GM18507 (cell line): ENCODE measurements at regions not wholly inside any gene's neighbourhood (a gene's known extent, or its start where the extent isn't known, plus 50 kb on each side); places are given as distances from the start of the nearest gene placed in this dataset.

Experiments used
- DNase-seq: peaks from one replicate; pipeline ENCODE4 v3.0.0; 2011; ENCODE audit warnings: low read depth; ENCODE audit not compliant: insufficient read length; ENCODE audit errors: extremely low spot score
- FAIRE-seq: peaks from 2 replicates; lab custom pipeline; 2011; peaks lifted over from hg19 to GRCh38; lab: Jason Lieb, UNC

DNA sequence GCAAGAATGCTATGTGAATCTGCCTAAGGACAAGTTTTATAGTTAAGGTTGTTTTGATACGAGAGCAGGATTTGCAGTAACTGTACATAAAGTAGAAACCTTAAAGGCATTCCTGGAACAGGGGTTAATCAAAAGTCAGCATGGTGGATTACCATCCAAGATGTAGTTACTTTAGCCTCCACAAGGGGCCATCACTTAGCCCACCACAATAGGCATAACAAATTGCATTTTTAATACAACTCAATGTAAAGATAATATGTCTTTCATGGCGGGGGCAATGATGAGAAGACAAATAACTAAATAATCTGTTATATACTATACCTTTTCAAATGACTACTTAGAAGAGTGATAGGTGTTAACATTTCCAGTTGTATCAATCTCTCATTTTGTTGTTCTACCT is 611.2 kb upstream of the ADGRL4 start:
- DNase-seq, result no peak

GRCh38 chr1:79614762-79615161 is 608.2 kb upstream of the ADGRL4 start:
- FAIRE-seq, result no peak
- no peak for DNase-seq

More for the DNA sequence above, 611.2 kb upstream of the ADGRL4 start:
- FAIRE-seq, result no peak

DNA sequence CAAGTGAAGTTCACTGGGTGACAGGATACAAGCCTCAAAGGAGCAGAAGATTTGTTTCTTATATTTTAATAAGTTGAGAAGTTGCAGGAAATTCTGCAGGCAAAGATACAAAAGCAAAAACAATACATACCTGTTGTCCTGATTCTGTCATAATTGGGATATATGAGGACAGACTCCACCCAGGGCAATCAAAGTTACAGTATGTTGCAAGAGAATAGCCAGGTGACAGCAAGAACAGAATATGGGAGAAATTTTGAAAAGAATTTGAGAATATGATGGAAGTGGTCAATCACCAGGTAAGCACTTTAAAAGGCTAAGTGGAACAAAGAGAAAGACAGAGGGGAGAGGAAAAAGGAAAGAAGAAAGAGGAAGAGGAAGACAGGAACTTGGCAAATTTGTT is 607.6 kb upstream of the ADGRL4 start:
- FAIRE-seq (no peak), DNase-seq (no peak)

DNA sequence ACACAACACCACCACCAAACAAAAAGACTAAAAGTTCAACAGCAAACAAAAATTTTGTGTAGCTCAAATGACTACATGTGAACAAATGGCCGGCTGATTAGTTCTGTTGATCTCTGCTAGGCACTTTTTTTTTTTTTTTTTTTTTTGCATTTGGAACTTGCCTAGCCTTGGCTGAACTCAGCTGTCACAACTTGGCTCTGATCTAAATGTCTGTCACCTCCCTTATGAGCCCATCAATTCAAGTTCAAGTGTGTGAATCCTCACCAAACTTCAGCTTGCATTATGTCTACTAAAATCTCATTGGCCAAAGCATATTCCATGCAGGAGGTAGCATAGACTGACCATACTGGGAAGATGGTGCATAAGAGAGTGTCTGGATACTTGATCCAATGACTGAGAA is 606.5 kb upstream of the ADGRL4 start:
- DNase-seq, result no peak
- no peak for FAIRE-seq

GRCh38 chr1:79604490-79605198 is 598.1 kb upstream of the ADGRL4 start:
- FAIRE-seq (no peak), DNase-seq (no peak)

GRCh38 chr1:79603843-79604242 is 597.3 kb upstream of the ADGRL4 start:
- FAIRE-seq (no peak), DNase-seq (no peak)

DNA sequence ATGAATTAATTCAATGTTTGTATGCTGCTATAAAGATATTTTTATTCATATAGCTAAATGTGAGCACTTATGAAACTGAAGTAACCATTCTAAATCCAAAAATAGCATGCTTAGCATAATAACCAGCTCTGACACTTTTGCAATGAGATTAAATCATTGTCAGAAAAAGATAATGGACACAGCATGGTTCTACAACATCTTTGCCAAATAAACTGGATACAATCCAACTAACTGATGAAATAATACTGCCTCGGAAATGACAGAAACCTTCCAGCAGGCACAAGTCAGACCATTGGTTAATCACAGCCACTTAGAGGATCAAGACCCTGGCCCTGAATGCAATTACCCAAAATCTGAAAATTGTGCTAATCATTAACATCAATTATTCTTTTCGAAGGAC is 592.7 kb upstream of the ADGRL4 start:
- no peak for DNase-seq

GRCh38 chr1:79595931-79596330 is 589.4 kb upstream of the ADGRL4 start:
- FAIRE-seq (no peak), DNase-seq (no peak)

More for the DNA sequence above, 592.7 kb upstream of the ADGRL4 start:
- no peak for FAIRE-seq

DNA sequence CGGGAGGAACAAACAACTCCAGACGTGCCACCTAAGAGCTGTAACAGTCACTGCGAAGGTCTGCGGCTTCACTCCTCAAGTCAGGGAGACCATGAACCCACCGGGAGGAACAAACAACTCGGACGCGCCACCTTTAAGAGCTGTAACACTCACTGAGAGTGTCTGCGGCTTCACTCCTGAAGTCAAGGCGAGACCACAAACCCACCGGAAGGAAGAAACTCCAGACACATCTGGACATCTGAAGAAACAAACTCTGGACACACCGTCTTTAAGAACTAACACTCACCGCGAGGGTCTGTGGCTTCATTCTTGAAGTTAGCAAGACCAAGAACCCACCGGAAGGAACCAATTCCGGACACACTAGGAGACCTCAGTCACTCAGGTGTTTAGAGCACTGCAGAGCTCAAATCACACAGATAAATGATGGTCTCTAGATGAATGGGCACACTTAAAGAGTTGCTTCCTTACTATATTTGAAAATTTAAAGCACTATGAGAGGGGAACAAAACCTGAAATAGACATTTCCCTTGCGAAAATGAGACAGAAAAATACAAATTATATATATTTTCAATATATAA is 587.7 kb upstream of the ADGRL4 start:
- no peak for DNase-seq
- FAIRE-seq, result no peak

GRCh38 chr1:79592707-79593106 is 586.2 kb upstream of the ADGRL4 start:
- no peak for FAIRE-seq

GRCh38 chr1:79588719-79589118 is 582.2 kb upstream of the ADGRL4 start:
- DNase-seq (no peak), FAIRE-seq (no peak)

More at GRCh38 chr1:79592707-79593106, 586.2 kb upstream of the ADGRL4 start:
- DNase-seq, result no peak

DNA sequence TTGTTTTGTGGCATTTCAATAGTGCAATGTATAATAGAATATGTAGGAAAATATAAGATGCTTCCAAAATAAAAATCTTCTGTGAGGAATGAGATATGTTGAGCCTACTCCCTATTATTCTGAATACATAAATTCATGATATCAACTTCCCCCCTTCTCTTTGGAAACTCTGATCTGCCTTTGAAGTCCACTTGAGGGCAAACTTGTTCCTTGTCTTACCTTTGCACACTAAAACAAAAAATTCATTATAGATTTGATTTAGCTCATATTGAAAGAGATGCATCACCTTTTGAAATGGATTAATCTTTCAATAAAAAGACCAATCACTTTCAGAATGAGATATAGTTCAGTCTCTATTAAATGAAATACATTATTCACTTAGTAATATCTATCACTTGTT is 580.7 kb upstream of the ADGRL4 start:
- FAIRE-seq (no peak), DNase-seq (no peak)

- no peak for DNase-seq
- no peak for FAIRE-seq
Observed at GRCh38 chr1:79585801-79586200, 579.3 kb upstream of the ADGRL4 start.

DNA sequence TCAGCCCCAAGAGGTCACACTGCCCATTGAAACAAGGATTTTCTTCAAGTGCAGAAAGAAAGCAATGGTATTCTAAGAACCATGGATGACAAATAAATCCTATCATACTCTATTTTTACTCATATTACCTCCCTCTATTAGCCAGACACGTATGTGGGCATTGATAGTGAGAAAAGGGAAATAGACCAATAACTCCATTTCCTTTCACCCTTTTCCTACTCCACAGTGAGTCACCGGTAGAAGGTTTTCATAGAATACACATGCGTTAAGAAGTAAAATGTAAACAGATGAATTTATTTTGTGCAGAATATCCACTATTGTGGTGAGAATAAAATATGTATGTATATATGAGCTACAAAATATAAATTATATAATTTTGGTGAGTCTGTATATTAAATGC is 568.9 kb upstream of the ADGRL4 start:
- FAIRE-seq, result no peak
- DNase-seq, result no peak

DNA sequence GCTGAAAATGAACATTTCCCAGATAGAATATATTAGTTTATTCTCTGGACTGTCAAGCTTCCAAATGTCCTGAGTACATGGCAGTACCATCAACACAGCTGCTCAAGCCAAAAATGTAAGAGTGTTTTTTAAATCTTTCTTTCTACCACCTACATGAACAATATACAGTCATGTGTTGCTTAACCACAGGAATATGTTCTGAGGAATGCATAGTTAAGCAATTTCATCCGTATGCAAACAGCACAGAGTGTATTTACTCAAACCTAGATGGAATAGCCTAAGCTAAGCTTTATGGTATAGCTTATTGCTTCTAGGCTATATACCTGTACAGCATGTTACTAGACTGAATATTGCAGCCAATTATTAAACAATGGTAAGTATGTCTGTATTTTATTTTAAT is 561.9 kb upstream of the ADGRL4 start:
- DNase-seq (no peak), FAIRE-seq (no peak)

DNA sequence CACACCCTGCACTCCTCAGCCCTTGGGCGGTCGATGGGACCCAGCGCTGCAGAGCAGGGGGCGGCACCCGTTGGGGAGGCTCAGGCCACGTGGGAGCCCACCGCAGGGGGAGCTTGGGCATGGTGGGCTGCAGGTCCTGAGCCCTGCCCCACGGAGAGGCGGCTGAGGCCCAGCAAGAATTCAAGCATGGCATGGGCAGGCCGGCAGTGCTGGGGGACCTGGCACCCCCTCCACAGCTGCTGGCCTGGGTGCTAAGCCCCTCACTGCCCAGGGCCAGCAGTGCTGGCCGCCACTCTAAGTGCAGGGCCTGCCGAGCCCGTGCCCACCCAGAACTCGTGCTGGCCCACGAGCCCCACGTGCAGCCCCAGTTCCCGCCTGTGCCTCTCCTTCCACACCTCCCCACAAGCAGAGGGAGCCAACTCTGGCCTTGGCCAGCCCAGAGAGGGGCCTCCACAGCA is 555.0 kb upstream of the ADGRL4 start:
- FAIRE-seq, result no peak
- DNase-seq, result no peak

DNA sequence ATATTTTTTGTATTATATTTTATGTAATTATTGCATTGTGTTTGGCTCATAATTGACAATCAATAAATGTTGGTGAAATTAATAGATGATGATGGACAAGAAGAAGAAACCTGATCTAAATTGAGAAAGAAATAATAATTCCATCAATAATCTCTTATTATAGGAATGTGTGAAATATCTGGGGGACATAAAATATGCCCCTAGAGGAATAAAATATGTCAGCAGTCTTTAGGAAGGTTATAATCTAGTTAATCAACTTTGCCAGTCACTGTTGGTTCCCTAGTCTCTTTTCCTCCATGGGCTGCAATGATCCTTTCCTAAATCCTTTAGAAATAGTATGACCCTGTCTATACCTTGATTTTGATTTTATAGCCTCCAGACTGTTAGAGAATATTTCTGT is 549.7 kb upstream of the ADGRL4 start:
- DNase-seq (no peak), FAIRE-seq (no peak)

DNA sequence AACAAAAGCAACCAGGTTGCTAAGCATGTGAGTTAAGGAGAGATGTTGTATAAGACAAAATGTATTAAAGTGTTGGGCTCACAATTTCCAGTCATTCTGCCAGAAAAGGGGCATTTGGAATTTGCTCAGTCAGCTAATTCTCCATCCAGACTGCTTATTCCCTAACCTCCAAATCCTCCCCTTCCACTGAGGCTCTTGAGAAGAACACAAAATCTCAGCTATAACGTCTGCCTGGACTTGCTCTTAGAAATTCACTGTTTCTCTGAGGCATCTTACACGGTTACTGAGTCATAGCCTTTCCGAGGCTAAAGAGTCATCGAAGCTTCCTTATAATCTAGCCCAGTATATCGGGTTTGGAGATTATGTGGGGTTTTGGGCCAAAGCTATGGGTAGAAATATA is 548.2 kb upstream of the ADGRL4 start:
- DNase-seq (no peak), FAIRE-seq (no peak)

DNA sequence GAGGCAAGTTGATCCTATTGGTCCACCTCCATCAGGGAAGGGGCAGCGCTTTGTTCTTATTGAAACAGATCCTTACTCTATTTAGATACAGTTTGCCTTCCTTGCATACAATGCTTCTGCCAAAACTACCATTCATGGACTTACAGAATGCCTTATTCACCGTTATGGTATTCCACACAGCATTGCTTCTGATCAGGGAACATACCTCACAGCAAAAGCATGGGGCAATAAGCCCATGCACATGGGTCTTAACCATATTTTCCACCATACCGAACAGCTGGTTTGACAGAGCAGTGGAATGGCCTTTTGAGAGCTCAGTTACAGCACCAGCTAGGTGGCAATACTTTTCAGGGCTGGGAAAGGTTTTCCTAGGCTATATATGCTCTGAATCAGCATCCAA is 544.8 kb upstream of the ADGRL4 start:
- FAIRE-seq (no peak), DNase-seq (no peak)

DNA sequence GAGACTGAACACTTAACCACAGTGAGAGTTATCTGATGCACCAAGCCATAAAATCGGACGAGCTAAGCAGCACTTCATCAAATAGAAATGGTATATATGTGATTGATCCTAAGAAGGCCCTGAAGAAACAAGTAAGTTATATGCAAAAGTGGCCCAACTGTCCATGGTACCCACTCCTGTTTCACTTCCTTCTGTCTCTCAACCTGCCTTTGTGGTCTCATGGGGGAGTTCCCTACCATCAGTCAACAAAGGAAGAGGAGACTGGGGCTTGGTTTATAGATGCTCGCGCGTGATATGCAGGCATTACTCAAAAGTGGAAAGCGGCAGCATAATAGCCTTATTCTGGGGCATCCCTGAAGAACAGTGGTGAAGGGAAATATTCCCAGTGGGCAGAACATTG is 543.9 kb upstream of the ADGRL4 start:
- FAIRE-seq (no peak), DNase-seq (no peak)

DNA sequence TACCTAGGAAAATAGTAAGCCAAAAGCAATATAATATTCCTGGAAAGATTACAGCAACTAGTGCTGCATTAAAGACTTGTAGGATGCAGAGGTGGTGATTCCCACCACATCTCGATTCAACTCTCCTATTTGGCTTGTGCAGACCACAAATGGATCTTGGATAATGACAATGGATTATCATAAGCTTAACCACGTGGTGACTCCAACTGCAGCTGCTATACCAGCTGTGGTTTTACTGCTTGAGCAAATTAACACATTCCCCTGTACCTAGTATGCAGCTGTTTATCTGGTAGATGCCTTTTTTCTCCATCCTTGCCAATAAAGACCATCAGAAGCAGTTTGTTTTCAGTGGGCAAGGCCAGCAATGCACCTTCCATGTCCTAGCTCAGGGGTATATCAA is 542.7 kb upstream of the ADGRL4 start:
- no peak for DNase-seq
- FAIRE-seq, result no peak
